ENCODE measurements at regions not wholly inside any gene's neighbourhood (a gene's known extent, or its start where the extent isn't known, plus 50 kb on each side); places are given as distances from the start of the nearest gene placed in this dataset.

GRCh38 chr15:67892559-67893377 is 52.9 kb upstream of the RNU6-1 start:
- DNase-seq (ENCODE audit: low spot score), result no peak

GRCh38 chr15:67895237-67895636 is 55.4 kb upstream of the RNU6-1 start:
- no peak for DNase-seq (ENCODE audit: low spot score)

GRCh38 chr15:67897646-67898339 is 57.9 kb upstream of the RNU6-1 start:
- no peak for DNase-seq (ENCODE audit: low spot score)

- no peak for DNase-seq (ENCODE audit: low spot score)
These were observed 59.9 kb upstream of the RNU6-1 start for GRCh38 chr15:67899596-67900283.

GRCh38 chr15:67900621-67901147 is 60.8 kb upstream of the RNU6-1 start:
- DNase-seq (ENCODE audit: low spot score), result no peak

GRCh38 chr15:67901922-67902321 is 62.1 kb upstream of the RNU6-1 start:
- DNase-seq (ENCODE audit: low spot score), result no peak

GRCh38 chr15:67902579-67903009 is 62.7 kb upstream of the RNU6-1 start:
- DNase-seq (ENCODE audit: low spot score), result no peak

GRCh38 chr15:67903708-67904107 is 63.9 kb upstream of the RNU6-1 start:
- no peak for DNase-seq (ENCODE audit: low spot score)

- no peak for DNase-seq (ENCODE audit: low spot score)
These were observed 65.8 kb upstream of the RNU6-1 start for GRCh38 chr15:67905628-67906027.

- no peak for DNase-seq (ENCODE audit: low spot score)
These were observed 66.5 kb upstream of the RNU6-1 start for GRCh38 chr15:67906382-67906781.

- DNase-seq (ENCODE audit: low spot score), result no peak
These were observed 67.4 kb upstream of the RNU6-1 start for GRCh38 chr15:67907184-67907723.

GRCh38 chr15:67908756-67909155 is 68.9 kb upstream of the RNU6-1 start:
- DNase-seq (ENCODE audit: low spot score), result no peak

- DNase-seq (ENCODE audit: low spot score), result no peak
These were observed 71.9 kb upstream of the RNU6-1 start for GRCh38 chr15:67911727-67912126.

GRCh38 chr15:67914028-67914427 is 74.2 kb upstream of the RNU6-1 start:
- no peak for DNase-seq (ENCODE audit: low spot score)

- peak; percentile 62 for DNase-seq (ENCODE audit: low spot score)
These were observed 75.0 kb upstream of the RNU6-1 start for GRCh38 chr15:67914537-67915460.

GRCh38 chr15:67915461-67916374 is 75.9 kb upstream of the RNU6-1 start:
- peak; percentile 88 for DNase-seq (ENCODE audit: low spot score)

GRCh38 chr15:67916565-67916964 is 76.7 kb upstream of the RNU6-1 start:
- no peak for DNase-seq (ENCODE audit: low spot score)

- DNase-seq (ENCODE audit: low spot score), result peak; percentile 81
These were observed 77.2 kb upstream of the RNU6-1 start for GRCh38 chr15:67917037-67917436.

GRCh38 chr15:67917636-67918035 is 77.8 kb upstream of the RNU6-1 start:
- no peak for DNase-seq (ENCODE audit: low spot score)

Data from cerebellar cortex (tissue), 1 donor.